NB4 (cell line): ENCODE measurements at regions not wholly inside any gene's neighbourhood (a gene's known extent, or its start where the extent isn't known, plus 50 kb on each side); places are given as distances from the start of the nearest gene placed in this dataset.

ENCODE experiments used
- POLR2A ChIP-seq: IDR thresholded peaks from 2 replicates; pipeline ENCODE4 v1.6.1; 2011; ENCODE audit warnings: mild to moderate bottlenecking; ENCODE audit not compliant: insufficient read length; ENCODE audit errors: extremely low read depth
- TF ChIP-seq, protein P1 (sequence below): IDR thresholded peaks from one replicate; pipeline ENCODE4 v1.5.1; 2012; ENCODE audit warnings: low read depth, low read length

GRCh38 chr2:195434346-195434745, 222.7 kb upstream of the SLC39A10 start:
- TF ChIP-seq POLR2A = no peak
- TF ChIP-seq, protein P1, sequence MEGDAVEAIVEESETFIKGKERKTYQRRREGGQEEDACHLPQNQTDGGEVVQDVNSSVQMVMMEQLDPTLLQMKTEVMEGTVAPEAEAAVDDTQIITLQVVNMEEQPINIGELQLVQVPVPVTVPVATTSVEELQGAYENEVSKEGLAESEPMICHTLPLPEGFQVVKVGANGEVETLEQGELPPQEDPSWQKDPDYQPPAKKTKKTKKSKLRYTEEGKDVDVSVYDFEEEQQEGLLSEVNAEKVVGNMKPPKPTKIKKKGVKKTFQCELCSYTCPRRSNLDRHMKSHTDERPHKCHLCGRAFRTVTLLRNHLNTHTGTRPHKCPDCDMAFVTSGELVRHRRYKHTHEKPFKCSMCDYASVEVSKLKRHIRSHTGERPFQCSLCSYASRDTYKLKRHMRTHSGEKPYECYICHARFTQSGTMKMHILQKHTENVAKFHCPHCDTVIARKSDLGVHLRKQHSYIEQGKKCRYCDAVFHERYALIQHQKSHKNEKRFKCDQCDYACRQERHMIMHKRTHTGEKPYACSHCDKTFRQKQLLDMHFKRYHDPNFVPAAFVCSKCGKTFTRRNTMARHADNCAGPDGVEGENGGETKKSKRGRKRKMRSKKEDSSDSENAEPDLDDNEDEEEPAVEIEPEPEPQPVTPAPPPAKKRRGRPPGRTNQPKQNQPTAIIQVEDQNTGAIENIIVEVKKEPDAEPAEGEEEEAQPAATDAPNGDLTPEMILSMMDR = no peak
